NCI-H460 (cell line): ENCODE measurements at regions not wholly inside any gene's neighbourhood (a gene's known extent, or its start where the extent isn't known, plus 50 kb on each side); places are given as distances from the start of the nearest gene placed in this dataset.

Experiments used
- DNase-seq: peaks from one replicate; pipeline ENCODE4 v3.0.0-alpha.2; 2016; ENCODE audit warnings: low read depth; ENCODE audit errors: extremely low read depth
- small RNA-seq, 2 experiments: library from RNA; depleted of rRNA; stranded (forward); fragments of <200 nt; gene quantifications; one replicate each; pipeline ENCODE3, GENCODE V24; 2014

DNA sequence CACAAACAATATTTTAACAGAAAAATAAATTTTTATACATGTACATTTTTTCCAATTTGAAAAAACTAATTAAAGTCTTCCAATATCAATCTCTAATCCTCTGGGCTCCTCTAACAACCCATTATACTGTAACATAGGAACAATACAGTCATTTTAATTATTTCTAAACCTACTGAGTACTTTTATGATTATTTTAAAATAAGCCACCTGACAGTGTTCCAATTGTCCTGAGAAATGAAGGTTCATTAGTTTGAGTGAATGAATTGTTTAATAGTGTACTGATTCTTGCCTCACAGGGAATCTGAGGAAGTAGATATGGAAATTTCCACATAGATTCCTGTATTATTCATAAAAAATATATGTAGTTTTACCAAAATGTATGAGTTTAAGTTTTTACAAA, 123.1 kb upstream of the EYS start:
- no peak for DNase-seq

DNA sequence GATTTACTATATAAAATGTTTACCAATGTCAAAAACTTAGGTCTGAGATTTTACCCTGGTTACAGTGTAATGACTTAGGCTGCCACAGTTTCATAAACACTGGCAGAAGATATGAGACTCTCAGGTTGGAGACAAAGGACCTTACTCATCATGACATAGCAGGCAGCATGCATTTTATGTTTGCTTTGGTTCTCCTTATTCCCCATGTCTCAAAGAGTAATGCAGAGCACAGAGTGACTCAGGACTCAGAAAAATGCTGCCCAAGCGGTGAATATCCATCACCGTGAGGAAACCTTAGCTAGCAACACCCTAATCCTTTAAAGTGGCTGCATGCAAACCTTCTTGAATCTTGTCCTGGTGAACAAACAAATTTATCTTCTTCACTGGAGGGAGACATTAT, 112.1 kb upstream of the EYS start:
- DNase-seq: peak; percentile 66

DNA sequence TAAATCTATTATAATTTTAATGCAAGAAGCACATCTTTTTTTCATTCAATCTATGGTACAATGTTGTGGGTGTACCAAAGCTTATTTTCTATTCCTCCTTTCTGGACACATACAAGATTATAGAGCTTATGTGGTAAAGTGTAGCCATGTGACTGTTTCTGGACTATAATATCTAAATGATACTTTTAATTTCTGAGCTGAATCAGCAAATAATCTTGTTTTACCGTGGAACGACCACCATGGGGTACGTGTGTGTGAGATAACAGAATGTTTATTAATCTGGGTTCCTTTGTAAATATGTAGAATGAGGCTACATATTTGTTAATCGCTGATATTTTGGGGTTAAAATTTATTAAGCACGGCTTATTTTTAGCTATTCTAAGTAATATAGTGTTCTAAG, 111.5 kb upstream of the EYS start:
- no peak for DNase-seq

DNA sequence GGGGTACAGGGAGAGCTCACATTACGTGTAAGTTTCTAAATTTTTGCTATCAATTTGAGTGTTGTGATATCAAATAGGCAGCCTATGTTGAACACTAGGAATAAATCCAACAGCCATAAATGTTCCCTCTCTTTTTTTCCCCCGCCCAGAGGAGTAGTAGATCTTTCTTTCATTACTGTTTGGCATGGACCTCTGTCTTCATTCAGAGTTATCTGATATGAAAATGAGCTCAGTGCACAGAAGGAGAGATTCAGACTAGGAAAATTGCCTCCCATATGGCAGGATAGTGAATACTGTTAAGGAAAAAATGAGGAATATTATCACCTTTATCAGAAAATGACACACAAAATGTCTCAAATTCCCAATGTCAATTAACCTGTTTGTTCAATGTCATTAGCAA, 110.0 kb upstream of the EYS start:
- no peak for DNase-seq

DNA sequence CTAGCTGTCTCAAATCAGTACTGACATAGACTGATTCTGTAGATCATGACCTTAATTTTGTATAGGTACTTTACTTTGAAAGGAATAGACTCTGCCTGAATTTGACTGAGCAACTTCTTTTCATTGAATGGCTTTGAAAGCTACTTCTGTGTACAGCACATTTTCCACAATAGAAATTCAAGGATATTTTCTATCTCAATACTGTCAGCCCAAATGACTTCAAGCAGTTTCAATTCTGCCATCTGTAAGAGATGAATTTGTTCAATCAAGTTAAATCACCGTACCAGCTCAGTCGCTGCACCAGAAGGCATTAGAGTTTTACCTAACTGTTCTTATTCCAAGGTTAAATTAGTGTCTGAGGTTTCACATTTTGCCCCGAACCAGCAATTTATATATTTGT, 107.0 kb upstream of the EYS start:
- no peak for DNase-seq

DNA sequence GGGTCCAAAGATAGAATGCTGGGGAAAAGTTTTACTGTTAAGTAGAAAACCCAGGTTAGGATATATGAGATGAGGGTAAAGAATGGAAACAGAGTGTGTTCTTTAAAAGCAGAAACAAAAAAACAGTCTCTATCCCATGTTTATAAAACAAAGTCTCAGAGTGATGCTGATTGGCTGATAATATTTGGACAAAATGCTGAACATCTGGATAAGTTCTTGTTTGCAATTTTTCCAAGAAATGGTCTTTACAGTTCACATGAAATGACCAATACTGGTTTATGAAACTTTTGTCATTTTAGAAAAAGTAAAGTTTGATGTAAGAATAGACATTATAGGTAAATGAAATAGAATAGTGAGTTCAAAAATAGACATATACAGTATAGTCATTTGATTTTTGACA, 96.2 kb upstream of the EYS start:
- no peak for DNase-seq

DNA sequence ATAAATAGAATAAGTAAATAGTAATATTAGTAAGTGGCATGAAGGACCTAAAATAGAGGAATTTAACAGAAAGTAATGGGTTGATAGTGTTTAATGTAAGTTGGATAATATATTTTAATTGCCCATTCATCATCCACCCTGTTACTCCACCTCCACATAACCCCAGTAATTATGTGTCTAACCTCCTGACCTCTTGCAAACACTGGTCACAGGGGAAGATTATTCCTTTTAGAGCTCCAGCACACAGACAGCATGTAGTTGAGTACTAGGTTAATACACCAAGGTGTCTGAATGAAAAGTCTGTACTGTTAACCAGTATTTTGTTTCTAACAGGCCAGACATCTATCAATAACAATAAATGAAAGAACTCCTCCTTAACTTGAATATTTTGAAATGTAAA, 92.4 kb upstream of the EYS start:
- no peak for DNase-seq

DNA sequence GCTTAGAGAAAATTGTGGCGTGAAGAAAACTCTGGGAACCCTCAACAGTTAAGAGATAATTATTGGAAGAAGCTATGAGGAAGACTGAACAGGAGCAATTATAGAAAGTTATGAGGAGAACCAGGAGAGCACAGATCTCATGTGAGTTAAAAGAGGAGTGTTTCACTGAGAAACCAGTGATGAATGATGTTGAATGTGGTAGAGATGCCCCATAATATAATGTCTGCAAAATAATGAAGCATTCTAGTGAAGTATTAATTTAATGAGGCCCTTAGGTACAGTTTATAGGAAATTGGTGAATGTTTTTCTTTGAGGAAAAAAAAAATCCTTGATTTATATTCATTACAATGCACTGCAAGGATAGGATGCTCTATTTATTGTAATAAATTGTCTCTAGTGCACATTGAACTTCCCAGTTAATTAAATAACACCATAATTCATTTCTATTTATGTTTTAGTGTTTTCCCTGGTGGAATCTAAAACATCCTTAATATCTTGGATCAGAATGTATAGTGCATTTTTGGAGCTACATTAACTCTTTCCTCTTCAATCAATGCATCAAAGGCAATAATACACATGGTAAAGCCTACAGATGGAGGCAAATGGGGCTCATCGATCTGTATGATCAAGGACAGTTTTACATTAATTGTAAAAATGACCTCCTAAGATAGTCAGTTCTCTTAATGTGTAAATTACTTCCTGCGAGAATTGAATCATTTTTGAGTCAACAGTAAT, 91.4 kb upstream of the EYS start:
- DNase-seq: no peak

DNA sequence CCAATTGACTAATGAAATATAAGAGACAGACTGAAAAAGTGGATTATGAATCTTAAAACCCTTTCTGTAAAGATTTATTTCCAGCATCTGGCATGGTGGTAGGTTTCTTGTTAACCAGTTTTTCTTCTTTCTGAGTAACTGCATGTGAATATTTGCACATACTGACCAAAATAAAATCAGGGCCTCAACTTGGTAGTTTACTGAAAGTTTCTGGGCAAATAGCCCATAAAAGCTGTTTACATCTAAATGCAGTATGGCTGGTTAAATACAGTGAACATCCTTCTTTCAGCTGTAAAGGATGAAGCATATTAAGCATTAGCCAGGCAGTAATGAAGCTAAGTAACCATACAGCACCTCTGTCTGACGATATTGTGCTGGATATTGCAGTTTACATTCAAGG, 83.6 kb upstream of the EYS start:
- no peak for DNase-seq

DNA sequence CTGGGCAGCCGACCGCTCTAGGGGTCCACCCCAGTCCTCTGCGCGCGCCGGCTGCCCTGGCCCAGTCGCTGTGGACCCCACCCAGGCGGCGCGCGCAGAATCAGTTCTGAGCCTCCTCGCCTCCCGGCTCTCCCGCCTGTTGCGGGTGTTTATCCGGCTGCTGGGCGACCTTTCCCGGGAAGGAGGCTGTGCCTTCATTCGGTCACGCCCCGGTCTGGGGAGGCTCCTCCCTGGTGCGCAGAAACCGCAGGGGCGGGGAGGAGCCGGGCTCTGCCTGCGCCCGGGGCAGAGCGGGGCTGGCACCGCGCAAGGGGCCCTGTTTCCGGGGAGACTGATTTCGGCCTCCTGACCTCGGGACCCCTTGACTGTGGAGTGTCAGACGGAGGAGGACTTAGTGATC, 80.8 kb upstream of the EYS start:
- DNase-seq: no peak

DNA sequence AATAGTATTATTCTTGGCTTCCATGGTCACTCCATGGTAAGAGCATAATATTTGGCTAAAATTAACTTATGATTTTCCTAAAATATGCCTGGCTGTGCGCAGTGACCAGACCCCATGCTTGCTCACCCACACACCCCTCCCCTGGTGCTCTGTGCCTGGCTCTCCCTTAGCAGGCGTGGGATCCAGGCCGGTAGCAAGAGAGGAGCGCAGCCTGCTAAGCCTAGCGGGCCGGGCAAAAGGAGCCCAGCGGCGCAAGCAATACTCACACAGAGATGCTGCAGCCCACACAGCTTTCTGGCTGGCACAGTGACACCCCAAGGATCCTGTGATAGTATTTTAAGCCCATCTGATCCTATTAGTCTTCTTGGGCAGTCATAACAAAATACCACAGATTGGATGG, 79.8 kb upstream of the EYS start:
- no peak for DNase-seq

DNA sequence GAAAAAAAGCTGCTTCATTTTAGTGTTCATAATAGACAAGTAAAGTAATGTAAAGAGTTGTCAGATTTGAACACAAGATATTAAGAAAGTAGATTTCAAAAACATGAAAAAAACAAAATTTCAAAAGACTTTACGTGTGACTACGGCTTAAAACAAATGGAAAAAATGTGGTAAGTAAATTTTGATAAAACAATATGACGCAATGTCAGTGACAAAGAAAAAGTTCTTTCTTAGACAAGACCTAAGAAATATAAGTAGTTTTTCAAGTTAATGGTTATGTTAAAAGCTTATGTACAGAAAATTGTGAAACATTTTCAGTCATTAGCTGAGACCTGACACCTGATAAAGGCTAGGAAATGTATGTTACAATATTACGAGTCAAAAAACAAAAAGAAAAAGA, 73.7 kb upstream of the EYS start:
- no peak for DNase-seq

DNA sequence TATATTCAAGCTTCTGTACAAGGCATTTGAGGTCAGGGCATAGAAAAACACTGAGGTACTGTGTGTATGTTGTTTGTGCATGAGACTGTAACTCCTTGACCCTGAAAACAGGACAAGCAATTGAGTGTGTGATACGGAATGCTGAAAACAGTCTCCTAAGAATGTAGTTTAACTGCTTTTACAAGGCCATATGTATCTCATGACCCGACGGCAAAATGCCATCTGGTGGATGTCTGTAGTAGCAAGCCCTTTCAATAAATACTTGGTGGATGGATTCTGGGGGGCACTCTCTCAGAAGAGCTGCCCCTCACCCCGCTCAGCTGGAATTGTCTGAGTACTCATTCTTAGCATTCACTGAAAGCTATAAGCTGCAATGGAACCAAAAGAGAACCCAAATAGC, 69.3 kb upstream of the EYS start:
- DNase-seq: no peak

DNA sequence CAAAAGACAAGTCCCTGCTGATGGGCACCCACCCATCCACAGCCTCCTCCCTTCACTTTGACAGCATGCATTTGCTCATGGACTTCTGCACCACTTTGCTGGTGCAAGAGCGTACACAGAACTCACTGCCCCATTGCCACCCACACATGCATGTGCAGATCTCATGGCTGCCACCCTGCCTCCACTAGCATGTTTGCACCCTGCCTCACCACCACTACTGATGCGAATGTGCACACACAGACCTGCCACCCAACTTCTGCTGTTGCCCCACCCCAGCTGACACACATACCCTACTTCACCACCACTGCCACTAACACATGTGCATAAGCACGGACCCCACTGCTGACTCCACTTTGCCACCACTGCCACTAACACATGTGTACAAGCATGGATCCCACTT, 64.9 kb upstream of the EYS start:
- DNase-seq: no peak

DNA sequence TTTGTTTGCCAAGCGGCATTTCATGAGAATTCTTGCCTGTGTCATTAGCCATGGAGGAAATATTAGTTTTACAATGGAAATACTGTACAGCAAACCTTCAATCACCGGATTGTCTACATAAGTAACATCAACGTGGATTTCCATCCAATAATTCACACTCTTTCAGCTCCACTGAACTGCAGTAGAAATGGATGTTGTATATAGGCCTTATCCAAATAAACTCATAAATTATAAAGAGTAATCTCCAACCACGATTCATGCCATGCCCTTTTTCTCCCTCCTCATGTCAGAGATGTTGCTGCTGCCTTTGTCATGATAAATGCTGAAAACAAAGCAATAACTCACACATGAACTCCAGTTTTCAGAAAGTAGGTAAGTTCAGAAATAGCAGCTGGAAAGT, 54.9 kb upstream of the EYS start:
- DNase-seq: no peak

DNA sequence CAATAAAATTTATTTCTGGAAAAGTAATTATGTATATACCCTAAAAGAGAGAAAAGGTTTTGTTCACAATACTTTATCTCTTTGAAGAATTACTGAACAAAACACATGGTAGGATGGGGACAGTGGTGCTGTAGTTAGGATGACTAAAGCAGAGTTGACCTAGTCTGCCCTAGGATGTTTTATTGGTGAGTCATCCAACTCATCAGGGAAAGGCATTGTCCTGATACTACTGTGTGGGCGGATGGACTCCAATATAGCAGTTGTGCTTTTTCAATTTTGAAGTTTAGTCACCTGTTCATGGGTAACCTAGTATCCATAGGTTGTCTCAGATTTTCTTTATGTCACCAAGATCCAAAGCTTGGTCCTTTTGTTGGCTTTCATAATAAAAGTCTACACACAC, 53.3 kb upstream of the EYS start:
- DNase-seq: no peak

Small RNA genes lying in the stretch of these regions (small RNA-seq; reads per million reads assigned to genes)
- gene RF00019 (0 reads per million in 2 experiments), gene RF00571 (0 reads per million in 2 experiments), gene RNA5SP208 (0.35 to 4.2 reads per million in 2 experiments), gene RNU6-280P (0 reads per million in 2 experiments), gene RNU7-66P (0 to 0.12 reads per million in 2 experiments)
